ENCODE measurements at regions not wholly inside any gene's neighbourhood (a gene's known extent, or its start where the extent isn't known, plus 50 kb on each side); places are given as distances from the start of the nearest gene placed in this dataset.

DNA sequence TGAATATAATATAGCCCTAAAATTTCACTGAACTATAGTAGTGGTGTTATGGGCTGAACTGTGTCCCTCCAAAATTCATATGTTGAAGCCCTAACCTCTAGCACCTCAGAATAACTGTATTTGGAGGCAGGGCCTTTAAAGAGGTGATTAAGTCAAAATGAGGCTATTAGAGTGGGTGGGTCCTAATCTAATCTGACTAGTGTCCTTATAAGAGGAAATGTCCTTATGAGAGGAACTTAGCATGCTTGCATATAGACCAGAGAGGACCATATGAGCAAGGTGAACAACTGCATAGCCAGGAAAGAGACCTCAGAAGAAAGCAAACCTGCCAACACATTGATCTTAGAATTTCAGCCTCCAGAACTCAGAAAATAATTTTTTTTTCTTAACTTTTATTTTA, 238.4 kb downstream of the ZEB2 start:
- DNase-seq (ENCODE audit: low read depth), result no peak

- no peak for DNase-seq (ENCODE audit: low read depth)
Observed at GRCh38 chr2:144280009-144280408, 239.9 kb downstream of the ZEB2 start.

DNA sequence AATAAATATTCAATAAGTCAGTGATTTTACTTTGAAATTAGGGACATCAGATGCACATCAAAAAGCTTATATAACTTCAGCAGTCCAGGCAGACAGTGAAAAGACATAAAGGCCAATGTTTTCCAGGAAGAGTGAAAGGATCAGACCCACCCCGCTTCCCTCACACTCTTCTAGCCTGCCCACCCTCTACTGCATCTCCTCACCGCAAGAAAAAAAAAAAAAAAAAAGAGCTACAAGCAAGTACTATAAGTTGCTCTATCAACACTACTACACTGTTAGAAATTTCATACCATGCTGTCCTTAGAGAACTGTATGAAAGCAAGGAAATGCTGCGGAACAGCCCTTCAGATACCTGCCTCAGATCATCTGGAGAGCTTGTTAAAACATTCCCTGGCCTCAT, 240.8 kb downstream of the ZEB2 start:
- DNase-seq (ENCODE audit: low read depth), result no peak

DNA sequence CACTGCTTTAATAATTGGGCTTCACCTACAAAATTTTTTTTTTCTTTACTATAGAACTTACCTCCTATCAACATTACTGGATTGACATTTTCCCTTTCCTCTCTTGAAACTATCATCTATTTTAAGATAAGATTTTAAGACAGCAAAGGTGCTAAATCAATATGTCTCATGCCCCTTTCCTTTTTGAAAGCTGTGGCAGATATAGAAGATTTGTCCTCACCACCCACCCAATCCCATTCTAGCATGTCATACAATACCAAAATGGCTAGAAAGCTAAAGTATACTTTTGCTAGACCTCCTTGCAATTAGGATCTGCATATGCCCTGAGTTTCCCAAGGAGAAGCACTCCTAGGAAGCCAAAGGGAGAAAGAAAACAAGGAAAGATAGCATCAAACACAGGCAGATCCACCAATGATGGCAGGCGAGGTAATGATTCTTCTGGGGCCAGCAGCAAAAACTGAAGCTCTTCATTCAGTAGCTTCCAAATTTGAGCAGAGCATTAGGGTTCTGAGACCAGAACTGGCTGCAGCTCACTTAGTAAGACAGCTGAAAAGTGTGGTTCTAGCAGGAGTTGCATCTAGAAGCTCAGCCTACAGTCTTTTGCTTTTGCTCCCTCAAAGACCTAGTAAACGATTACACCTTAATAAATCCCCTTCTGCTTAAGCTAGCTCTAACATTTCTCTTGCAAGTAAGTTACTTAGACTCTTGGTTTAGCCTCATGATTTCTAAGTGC, 242.1 kb downstream of the ZEB2 start:
- no peak for DNase-seq (ENCODE audit: low read depth)

GRCh38 chr2:144275340-144275739, 244.6 kb downstream of the ZEB2 start:
- DNase-seq (ENCODE audit: low read depth), result no peak

- DNase-seq (ENCODE audit: low read depth), result no peak
Observed at GRCh38 chr2:144274131-144274530, 245.8 kb downstream of the ZEB2 start.

DNA sequence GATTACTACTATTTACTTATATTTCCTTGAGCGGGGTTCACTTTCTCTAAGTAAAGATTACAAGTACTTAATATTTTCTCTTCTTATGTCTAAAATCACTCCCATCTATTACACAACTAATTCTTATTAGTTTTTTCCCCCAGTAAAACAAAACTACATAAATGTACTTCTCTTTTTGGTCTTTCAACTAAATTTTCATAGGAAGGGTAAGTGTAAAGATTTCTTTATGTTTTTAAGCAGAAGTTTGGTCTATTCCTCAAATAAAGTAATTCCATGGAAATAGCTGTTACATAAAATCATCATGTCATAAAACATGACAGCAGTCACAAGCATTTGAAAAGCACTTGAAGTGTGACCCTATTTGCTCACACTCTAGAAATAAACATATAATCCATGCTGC, 249.0 kb downstream of the ZEB2 start:
- DNase-seq (ENCODE audit: low read depth), result no peak

DNA sequence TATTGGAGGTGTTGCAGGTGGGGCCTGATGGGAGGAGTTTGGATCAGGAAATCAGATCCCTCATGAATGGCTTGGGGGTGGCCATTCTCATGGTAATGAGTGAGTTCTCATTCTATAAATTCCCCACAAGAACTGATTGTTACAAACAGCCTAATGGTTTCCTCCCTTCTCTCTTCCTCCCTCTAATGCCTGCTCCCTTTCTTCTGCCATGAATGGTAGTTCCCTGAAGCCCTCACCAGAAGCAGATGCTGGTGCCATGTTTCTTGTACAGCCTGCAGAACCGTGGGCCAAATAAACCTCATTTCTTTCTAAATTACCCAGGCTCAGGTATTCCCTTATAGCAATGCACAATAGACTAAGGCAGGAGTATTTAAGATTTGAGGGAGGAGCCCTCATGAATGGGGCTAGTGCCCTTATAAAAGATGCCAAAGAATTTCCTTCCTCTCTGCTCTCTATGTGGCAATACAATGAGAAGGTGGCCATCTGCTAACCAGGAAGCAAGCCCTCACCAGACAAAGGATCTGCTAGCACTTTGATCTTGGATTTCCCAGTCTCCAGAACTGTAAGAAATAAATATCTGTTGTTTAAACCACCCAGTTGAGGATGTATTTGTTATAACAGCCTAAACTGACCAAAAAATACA, 251.8 kb downstream of the ZEB2 start:
- DNase-seq (ENCODE audit: low read depth), result no peak

DNA sequence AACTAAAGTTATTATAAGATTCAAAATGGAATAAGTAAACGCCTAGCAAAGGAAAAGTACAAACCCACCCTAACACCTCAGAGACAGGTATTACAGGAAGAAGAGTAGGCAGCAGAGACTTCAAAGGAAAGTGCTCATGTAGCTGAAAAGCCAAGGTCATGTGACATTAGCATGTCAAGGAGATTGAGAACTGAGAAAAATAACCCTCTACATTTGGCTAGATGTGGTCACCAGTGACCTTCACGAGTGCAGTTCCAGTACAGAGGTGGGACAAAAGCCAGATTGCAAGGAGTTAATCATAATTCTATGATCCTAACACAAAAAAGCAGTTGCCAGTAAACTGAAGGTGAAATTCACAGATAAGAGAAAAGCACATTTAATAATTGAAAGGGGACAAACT, 252.7 kb downstream of the ZEB2 start:
- DNase-seq (ENCODE audit: low read depth), result no peak

- no peak for DNase-seq (ENCODE audit: low read depth)
Observed at GRCh38 chr2:144265654-144266053, 254.3 kb downstream of the ZEB2 start.

DNA sequence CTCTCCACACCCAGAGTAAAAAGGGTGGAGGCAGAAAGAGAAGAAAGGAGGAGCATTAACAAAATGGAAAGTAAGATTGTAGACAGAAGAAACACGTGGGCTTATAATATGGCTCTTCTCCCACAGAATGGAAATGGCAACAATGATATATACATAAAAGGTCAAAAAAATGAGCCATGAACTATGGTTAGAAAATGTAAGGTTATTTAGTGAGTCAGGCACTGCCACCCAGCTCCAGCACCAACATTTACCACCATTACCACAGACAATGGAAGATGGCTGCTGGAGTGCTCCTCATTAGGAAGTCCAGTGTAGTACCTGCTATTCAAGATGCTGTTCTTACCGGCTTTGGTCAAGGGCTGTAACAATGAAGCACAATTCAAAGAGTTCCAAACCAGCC, 258.0 kb downstream of the ZEB2 start:
- no peak for DNase-seq (ENCODE audit: low read depth)

- DNase-seq (ENCODE audit: low read depth), result no peak
Observed at GRCh38 chr2:144261336-144261735, 258.6 kb downstream of the ZEB2 start.

DNA sequence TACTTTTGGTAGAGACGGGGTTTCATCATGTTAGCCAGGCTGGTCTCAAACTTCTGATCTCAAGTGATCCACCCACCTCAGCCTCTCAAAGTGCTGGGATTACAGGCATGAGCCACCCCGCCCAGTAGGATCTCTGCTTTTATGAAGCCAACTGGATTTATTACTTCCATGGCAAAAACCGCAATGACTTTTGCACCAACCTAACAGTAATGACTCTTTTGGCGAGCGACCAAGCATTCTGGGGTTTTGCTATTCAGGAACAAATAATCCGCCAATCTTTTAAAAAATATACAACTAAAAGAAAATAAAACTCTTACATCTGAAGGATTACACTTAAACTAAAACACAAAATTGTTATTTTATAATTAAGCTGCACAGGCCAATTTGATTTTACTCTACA, 260.6 kb downstream of the ZEB2 start:
- no peak for DNase-seq (ENCODE audit: low read depth)

DNA sequence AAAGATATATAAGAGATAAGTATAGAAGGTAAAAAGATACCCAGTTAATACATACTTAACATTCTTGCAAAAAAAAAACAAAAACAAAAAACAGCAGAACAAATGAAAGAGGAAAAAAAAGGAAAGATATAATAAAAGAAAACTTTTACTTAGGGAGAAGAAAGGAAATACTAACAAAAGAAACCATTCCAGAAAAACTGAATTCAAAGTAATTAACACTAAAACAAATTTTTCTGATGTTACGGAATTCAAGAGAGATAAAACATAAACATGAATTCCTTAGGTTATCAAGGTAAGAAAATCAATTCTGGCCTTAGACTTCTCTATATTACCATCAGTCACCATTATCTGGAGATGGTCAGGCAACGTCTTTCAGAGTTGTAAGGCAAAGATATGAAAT, 261.8 kb downstream of the ZEB2 start:
- no peak for DNase-seq (ENCODE audit: low read depth)

- no peak for DNase-seq (ENCODE audit: low read depth)
Observed at GRCh38 chr2:144256996-144257707, 262.8 kb downstream of the ZEB2 start.

- DNase-seq (ENCODE audit: low read depth), result no peak
Observed at GRCh38 chr2:144254342-144255235, 265.3 kb downstream of the ZEB2 start.

DNA sequence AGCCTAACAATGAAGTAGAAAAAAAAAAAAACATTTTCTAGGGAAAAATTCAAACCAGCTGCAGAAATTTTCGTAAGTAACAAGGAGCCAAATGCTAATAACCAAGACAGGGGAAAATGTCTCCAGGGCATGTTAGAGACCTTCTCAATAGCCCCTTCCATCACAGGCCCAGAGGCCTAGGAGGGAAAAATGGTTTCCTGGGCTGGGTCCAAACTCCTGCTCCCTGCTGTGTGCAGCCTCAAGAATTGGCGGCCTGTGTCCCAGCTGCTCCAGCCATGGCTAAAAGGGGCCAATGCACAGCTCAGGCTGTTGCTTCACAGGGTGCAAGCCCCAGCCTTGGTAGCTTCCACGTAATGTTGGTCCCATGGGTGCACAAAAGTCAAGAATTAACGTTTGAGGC, 266.2 kb downstream of the ZEB2 start:
- no peak for DNase-seq (ENCODE audit: low read depth)

GRCh38 chr2:144252694-144253093, 267.2 kb downstream of the ZEB2 start:
- no peak for DNase-seq (ENCODE audit: low read depth)

DNA sequence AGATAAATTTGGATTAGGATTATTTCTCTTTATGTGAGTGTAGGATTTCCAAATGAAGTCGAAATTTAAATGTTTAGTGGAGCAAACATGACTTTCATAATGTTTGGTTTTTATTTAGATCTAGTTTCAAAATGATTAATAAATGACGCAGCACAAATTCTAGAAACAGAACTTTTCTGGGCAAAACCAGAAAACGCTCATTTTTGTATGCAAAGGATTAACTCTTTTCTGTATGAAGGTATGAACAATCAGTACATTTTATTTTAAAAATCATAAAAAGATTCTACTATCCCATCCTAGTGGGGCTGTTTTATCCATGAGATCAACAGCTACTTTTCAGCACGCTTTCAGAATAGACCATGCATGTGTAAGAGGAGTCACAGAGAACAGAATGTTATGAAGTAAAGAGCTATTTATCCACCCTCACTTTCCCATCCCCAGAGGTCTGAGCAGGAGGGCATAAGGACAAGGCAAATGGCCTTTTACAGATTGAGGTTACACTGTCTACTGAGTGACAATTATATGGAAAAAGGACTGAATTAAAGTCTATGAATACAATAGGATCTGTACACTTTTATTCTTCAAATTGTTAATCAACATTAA, 270.8 kb downstream of the ZEB2 start:
- DNase-seq (ENCODE audit: low read depth), result no peak

DNA sequence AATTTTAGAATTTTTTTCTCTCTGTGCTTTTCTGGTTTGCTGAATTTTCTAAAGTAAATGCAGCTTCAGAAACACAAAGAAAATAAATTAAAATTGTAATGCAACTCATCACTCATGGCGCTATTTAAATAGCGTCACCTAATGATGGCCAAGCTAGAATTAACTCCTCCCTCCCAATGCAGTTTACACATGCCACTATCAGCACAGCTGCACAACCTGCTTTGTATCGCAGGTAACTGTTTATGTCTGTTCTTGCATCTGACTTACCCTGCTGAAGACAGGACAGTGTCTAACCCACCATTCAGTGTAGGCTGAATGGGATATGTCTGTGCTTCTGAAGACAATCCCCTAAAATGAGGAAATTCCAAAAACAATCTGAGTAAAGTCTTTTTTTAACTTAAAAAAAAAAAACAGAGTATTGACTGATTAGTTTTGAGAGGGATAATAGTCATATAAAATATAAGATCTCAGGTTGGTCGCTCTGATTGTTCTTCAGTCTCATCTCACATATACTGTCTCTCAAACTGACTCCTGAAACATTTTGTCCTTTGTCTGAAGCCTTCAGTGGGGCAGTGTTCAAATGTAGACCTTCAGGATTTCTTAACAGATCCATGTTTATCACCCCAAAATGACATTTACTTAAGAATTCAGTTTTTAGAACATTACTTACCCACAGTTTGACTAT, 271.4 kb downstream of the ZEB2 start:
- DNase-seq (ENCODE audit: low read depth), result no peak

- no peak for DNase-seq (ENCODE audit: low read depth)
Observed at GRCh38 chr2:144244938-144245337, 275.0 kb downstream of the ZEB2 start.

All from activated T-helper 9 cell treated with anti-CD3 and anti-CD28 coated beads, Interleukin-2, amount 50 U/mL, for 16 hours (primary cell).